BE2C (cell line): ENCODE measurements at regions not wholly inside any gene's neighbourhood (a gene's known extent, or its start where the extent isn't known, plus 50 kb on each side); places are given as distances from the start of the nearest gene placed in this dataset.

Source experiments
- DNase-seq: peaks from one replicate; pipeline ENCODE4 v3.0.0-alpha.2; 2020
- H3K27me3 ChIP-seq: fragments of 250-450 bp; sonication (Bioruptor Pico); 2 replicates; pipeline ENCODE4 v1.5.1; 2020; ENCODE audit warnings: mild to moderate bottlenecking
- H3K36me3 ChIP-seq: fragments of 250-450 bp; sonication (Bioruptor Pico); 2 replicates; pipeline ENCODE4 v1.5.1; 2020; ENCODE audit warnings: mild to moderate bottlenecking
- H3K4me1 ChIP-seq: fragments of 250-450 bp; sonication (Bioruptor Pico); 2 replicates; pipeline ENCODE4 v1.5.1; 2020
- H3K4me3 ChIP-seq: 2 replicates; pipeline ENCODE4 v1.5.1; 2011; ENCODE audit warnings: low read depth, low read length
- H3K9me3 ChIP-seq: fragments of 250-450 bp; sonication (Bioruptor Pico); 2 replicates; pipeline ENCODE4 v1.5.1; 2020
- TF ChIP-seq, protein P1 (sequence below): IDR thresholded peaks from 2 replicates; pipeline ENCODE4 v1.5.1; 2012; ENCODE audit warnings: mild to moderate bottlenecking, low read depth, low read length

GRCh38 chr2:192277494-192278109 lies 82.9 kb upstream of the TMEFF2 start:
- Histone ChIP-seq H3K4me3 (no peak overlapping the region), H3K4me1 (no peaks in the 10 kb centered on the region), H3K27me3 (no peaks in the 10 kb centered on the region; the same call in 1 of the 2 replicates), H3K36me3 (no peaks in the 10 kb centered on the region), H3K9me3 (no peaks in the 10 kb centered on the region)
- DNase-seq = no peak
- TF ChIP-seq, protein P1, sequence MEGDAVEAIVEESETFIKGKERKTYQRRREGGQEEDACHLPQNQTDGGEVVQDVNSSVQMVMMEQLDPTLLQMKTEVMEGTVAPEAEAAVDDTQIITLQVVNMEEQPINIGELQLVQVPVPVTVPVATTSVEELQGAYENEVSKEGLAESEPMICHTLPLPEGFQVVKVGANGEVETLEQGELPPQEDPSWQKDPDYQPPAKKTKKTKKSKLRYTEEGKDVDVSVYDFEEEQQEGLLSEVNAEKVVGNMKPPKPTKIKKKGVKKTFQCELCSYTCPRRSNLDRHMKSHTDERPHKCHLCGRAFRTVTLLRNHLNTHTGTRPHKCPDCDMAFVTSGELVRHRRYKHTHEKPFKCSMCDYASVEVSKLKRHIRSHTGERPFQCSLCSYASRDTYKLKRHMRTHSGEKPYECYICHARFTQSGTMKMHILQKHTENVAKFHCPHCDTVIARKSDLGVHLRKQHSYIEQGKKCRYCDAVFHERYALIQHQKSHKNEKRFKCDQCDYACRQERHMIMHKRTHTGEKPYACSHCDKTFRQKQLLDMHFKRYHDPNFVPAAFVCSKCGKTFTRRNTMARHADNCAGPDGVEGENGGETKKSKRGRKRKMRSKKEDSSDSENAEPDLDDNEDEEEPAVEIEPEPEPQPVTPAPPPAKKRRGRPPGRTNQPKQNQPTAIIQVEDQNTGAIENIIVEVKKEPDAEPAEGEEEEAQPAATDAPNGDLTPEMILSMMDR = no peak

GRCh38 chr2:192275632-192276031 lies 80.9 kb upstream of the TMEFF2 start:
- no peaks in the 10 kb centered on the region for H3K4me1 ChIP-seq
- H3K36me3 ChIP-seq = no peaks in the 10 kb centered on the region
- TF ChIP-seq, protein P1 = no peak
- H3K27me3 ChIP-seq = no peaks in the 10 kb centered on the region; the same call in 1 of the 2 replicates
- no peak for DNase-seq
- no peaks in the 10 kb centered on the region for H3K9me3 ChIP-seq
- no peak overlapping the region for H3K4me3 ChIP-seq

- DNase-seq = no peak
- TF ChIP-seq, protein P1 = no peak
- H3K4me1 ChIP-seq = no peaks in the 10 kb centered on the region
- no peak overlapping the region for H3K4me3 ChIP-seq
- H3K36me3 ChIP-seq = no peaks in the 10 kb centered on the region
- no peaks in the 10 kb centered on the region for H3K9me3 ChIP-seq
- H3K27me3 ChIP-seq = no peaks in the 10 kb centered on the region
These were observed 72.8 kb upstream of the TMEFF2 start for GRCh38 chr2:192267484-192267883.

DNA sequence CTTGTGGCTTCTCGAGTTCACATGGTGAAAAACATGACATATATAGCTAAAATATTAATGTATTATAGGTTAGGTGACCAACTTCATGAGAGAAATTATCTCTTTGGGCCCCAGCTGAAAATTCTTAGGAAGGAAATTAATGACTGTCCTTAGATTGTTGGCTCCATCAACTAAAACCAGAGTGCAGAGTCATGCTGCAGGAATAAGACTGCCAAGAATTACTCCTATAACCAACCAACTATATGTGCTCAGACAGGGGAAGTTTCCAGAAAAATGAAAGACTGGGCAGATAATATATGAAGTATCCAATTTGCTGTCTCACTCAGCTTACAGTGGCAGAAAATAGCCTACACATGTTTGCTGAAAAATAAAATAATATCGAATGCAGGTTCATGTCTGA lies 71.0 kb upstream of the TMEFF2 start:
- Histone ChIP-seq H3K4me1 (no peaks in the 10 kb centered on the region), H3K4me3 (no peak overlapping the region), H3K27me3 (no peaks in the 10 kb centered on the region), H3K36me3 (no peaks in the 10 kb centered on the region), H3K9me3 (no peaks in the 10 kb centered on the region)
- TF ChIP-seq, protein P1 = no peak
- DNase-seq = no peak

DNA sequence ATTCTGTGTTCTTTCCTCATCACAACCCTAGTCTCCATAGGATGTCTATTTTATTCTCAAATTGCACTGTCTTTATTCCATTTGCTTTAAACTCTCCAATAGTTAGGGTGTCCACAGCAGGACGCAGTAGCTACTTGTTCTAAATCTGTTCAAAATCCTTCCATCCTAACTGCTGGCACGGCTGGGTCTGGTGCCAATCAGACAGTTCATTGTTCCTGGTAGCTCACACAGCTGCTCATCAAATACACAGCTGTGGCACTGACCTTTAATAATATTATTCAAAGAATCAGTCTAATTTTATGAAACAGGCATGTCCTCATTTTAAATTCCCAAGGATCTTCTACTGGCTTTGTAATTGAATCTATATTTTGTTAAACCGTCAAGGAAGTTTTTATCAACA lies 59.7 kb upstream of the TMEFF2 start:
- no peaks in the 10 kb centered on the region for H3K9me3 ChIP-seq
- no peaks in the 10 kb centered on the region for H3K4me1 ChIP-seq
- no peak for DNase-seq
- H3K4me3 ChIP-seq = no peak overlapping the region
- TF ChIP-seq, protein P1 = no peak
- H3K27me3 ChIP-seq = peaks cover 4% of the 10 kb centered on the region; the same call in 1 of the 2 replicates
- no peaks in the 10 kb centered on the region for H3K36me3 ChIP-seq

DNA sequence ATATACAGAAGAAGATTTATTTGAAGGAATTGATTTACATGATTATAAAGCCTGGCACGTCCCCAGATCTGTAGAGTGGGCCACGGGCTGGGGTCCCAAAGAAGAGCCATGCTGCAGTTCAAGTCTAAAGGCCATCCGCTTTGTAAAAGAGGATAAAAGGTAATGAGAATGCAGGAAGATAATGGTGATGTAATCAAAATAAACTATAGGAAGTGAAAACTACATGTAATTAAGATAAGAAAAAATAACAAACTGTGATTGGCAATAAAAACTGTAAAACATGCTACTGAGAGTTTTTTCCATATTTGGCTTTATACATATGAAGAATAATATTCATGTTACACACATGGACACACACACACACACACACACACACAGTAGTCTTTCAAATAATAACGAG lies 59.0 kb upstream of the TMEFF2 start:
- Histone ChIP-seq H3K4me3 (no peak overlapping the region), H3K9me3 (no peaks in the 10 kb centered on the region), H3K4me1 (no peaks in the 10 kb centered on the region), H3K36me3 (no peaks in the 10 kb centered on the region), H3K27me3 (peaks cover 4% of the 10 kb centered on the region; the same call in 1 of the 2 replicates)
- no peak for DNase-seq
- TF ChIP-seq, protein P1 = no peak
